ENCODE measurements at regions not wholly inside any gene's neighbourhood (a gene's known extent, or its start where the extent isn't known, plus 50 kb on each side); places are given as distances from the start of the nearest gene placed in this dataset.
"Not testable (repeated sequence)": the region's sequence is repeated elsewhere in the genome, so short reads cannot be mapped to it uniquely, and the experiment has no call there.

DNA sequence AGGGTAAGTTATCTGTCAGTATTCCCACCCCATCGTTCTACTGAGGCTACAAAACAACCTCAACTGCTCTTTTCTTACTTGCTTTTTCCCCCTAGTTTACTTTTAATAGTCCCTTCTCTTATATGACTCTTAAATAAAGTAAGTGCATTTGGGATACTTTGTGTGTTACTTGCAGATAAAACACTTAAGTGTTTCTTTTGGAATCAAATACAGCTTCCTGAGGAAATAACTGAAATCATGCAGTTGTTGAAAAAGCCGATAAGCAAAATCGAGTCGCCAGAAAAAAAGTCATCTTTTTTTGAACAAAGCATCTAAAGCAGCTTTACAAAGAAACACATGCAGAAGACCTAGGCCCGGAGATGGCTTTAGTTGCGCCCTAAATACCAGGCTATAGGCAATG lies 53.5 kb upstream of the EPB41L4A start:
- no peak for DNase-seq

DNA sequence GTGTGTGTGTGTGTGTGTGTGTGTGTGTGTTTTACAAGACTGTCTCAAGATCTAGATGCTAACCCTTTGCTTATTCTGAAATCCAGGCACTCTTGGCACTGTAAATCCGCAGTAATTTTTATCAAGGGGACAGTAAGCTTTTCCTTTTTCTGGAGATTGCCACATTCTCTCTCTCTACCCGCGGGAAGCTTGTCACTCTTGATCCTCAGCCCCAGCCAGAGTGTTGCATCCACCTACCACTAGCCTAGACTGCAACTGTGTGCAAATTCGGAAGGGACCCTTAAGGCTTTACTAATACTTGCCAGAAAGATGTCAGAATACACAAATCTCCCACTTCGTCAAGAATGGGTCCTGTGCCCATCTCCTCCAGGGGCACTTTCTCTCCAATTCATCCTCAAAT lies 54.9 kb upstream of the EPB41L4A start:
- no peak for DNase-seq

DNA sequence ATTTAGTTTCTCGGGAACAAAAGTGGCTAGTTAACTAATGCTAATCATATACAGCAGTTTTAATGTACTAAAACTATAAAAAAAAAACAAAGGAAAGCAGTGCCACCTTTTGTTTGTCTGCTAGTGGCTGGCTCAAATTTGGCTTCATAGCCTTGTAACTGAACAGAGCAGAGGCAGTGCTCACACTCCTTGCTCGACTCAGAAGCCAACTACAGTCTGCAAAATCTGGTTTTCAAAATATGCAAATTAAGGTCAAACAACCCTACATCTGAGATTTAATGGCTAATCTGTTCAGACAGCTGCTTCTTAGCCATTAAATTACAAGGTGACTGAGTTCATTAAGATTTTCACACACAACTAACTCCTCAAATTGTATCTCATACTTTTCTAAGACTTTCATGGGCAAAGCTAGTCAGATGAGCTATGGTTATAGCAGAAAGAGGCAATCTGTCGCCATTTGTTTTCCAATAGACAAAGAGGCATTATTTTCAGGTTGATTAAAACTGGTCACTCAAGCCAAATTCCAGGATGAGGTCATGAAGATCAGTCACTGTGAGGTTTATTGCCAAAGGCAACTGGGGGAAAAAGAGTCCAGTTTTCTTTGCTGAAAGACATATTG lies 56.8 kb upstream of the EPB41L4A start:
- DNase-seq = no peak

DNA sequence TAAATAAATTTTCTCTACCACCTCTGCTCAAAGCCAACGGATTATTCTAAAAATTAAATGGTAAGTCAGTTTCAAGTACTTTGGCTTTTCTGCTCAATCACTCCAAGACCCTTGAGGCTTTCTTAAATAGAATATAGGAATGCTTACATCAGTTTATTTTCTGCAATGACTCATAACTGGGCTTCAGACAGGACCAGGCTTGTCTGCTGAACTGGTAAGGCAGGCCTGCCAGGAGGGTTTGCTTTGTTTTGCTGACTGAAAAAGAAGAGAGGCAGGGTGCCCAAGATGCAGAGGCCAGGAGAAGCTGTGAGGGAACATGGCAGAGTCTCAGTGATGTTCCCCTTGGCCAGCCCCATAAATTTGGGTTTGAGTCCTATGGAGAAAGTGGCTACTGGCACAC lies 60.3 kb upstream of the EPB41L4A start:
- DNase-seq = no peak

DNA sequence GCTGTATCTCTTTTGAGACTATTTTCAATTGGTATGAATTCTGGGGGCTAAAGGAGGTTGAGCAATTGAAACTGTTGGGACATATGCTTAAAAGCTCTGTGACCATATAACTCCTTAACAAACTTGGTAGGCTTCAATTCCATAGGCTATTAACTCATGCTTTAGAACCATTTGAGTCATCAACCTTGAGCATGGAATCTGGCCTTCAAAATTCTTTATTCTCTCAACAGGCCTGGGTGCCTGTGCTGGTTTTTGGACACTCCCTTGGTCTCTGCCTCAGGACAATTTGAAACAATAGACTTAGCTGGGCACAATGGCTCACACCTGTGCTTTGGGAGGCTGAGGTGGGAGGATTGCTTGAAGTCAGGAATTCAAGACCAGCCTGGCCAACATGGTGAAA lies 61.4 kb upstream of the EPB41L4A start:
- no peak for DNase-seq

DNA sequence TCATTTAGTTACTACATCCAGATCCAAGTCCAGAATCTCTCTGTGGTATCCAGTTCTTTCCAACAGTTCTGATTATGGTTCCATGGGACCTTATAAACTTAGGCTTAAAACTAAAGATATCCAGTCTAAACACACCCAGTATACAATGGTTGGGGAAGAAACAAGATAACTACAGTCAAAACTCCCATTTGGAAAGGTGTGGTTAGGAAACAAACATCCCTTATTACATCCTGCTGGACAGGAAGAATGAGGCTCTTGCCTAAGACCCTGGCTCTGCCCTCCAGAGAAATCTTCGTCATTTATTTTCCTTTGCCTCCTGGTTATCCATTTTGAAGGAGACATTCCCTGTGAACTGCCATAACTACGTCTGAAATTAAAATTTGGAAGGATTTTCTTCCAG lies 64.6 kb upstream of the EPB41L4A start:
- DNase-seq = no peak

DNA sequence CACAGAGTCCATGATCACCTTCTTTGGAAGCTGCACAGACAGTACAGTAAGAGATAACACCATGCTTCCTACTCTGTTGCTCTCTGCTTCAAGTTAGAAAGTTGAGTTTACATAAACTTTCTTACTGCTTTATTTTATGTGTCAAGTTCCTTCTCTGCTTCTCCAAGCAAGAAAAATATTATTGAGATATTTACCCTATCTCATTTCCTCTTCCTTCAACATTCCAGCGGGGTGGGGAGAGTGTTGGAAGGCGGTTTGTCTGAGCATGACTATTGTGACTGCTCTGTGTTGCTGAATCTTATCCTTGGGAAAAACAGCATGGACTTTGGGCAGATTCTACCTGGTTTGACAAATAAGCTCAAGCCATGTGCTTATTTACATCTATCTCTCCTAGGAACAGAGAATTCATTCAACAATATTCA lies 66.9 kb upstream of the EPB41L4A start:
- no peak for DNase-seq

DNA sequence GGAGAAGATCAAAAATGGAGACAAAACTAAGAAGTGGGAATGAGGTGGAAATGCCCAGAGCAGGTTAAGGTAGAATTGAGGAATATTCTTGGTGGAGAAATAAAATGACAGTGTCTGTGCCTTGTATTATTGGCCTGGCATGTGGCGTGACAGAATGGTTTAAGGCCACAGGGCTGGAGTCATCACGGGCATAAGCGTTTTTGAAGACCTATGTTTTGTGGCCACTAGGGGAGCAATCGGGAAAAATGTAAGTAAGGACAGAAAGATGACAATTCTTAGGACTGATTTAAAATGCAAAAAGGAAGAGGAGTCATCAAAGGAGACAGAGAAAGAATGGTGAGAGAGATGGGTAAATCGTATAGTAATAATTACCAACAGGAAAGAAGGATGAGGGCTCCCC lies 72.2 kb upstream of the EPB41L4A start:
- DNase-seq = no peak

DNA sequence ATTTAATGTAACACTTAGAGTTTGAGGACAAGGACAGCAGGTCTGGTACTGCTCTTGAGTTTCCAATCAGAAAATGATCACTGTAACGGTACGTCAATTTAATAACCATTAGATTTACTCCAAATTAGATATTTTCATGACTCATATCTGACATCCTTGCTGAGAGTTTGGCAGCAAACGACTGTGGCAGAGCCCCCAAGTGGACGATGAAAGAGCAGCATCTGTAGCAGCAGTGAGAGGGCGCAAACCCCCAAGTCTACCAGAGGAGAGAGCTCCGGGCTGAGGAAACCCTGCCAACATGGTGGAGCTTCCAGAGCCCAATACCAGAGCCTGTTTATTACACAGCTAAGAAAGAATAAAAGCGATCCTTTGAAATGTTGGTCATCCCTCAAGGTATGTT lies 73.2 kb upstream of the EPB41L4A start:
- peak; percentile 37 for DNase-seq

DNA sequence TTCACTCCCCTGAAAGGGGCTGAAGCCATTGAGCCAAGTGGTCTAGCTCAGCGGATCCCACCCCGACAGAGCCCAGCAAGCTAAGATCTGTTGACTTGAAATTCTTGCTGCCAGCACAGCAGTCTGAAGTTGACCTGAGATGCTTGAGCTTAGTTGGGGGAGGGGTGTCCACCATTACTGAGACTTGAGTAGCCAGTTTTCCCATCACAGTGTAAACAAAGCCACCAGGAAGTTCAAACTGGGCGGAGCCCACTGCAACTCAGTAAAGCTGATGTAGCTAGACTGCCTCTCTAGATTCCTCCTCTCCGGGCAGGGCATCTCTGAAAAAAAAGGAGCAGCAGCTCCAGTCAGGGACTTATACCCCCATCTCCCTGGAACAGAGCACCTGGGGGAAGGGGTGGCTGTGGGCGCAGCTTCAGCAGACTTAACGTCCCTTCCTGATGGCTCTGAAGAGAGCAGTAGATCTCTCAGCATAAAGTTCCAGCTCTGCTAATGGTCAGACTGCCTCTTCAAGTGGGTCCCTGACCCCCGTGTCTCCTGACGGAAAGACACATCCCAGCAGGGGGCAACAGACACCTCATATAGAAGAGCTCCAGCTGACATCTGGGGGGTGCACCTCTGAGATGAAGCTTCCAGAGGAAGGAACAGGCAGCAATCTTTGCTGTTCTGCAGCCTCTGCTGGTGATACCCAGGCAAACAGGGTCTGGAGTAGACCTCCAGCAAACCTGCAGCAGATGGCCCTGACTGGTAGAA lies 84.8 kb upstream of the EPB41L4A start:
- not testable (repeated sequence) for DNase-seq

DNA sequence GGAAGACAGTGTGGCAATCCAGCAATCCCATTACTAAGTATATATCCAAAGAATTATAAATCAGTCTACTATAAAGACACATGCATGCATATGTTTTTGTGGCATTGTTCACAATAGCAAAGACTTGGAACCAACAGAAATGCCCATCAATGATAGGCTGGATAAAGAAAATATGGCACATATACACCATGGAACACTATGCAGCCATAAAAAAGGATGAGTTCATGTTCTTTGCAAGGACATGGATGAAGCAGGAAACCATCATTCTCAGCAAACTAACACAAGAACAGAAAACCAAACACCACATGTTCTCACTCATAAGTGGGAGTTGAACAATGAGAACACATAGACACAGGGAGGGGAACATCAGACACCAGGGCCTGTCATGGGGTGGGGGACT lies 90.0 kb upstream of the EPB41L4A start:
- DNase-seq = not testable (repeated sequence)

DNA sequence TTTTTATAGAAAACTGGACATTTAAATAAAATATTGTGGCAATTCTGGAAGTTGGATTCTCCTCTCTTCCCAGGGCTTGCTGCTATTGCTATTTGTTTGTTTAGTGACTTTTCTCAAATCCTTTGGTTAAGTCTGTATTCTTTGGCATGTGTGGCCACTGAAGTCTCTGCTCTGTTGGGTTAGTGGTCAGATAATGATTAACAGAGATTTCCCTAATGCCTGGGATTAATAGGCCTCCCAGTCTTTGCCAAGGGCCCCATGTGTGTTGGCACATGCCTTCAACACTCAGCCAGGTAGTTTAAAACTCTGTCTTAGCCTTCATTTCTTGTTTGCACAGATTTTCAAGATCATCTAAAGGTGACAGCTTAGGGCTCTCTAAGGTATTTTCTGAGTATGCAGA lies 92.8 kb upstream of the EPB41L4A start:
- DNase-seq = no peak

DNA sequence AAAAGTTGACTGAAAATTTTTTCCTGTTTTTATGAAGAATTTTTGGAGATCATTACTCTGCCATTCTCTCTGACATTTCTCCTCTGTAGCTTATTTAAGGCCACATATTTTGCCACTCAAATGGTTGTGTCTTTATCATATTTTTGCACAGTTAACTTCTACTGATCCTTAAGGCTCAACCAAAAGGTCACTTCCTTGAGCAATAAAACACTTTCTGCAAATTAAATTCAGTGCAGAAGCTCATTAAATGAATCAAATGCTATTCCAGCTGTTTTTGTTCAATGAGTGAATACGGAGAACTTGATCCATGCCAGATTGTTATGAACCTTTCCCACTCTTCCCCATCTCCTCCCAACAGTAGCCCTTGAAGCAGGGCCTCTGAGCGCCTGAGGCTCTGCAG lies 93.8 kb upstream of the EPB41L4A start:
- no peak for DNase-seq

DNA sequence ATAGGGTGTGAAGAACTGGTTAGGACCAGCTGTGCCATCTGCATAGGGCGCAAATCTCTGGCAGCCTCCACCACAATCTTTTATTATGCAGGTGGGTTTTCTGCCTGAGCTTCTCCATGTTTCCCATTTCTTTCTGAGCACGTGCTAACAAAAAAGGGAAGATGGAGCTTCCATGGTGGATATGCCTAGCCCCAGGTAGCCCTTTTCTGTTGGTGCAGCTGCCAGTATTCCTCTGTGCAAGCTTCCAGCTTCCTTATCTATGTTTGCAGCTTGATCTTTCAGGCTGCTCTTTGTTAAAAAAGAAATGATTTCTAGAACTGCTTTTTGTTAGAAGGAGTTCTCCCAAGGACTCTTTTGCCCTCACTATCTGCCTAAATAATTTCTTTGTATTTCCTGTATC lies 95.0 kb upstream of the EPB41L4A start:
- no peak for DNase-seq

DNA sequence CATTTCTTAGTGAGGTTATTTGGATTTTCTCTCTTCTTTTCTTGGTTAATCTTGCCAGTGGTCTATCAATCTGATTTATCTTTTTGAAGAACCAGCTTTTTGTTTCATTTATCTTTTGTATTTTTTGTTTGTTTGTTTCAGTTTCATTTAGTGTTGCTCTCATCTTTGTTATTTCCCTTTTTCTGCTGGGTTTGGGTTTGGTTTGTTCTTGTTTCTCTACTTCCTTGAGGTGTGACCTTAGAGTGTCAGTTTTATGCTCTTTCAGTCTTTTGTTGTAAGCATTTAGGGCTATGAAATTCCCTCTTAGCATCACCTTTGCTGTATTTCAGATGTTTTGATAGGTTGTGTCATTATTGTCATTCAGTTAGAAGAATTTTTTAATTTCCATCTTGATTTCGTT lies 101.4 kb upstream of the EPB41L4A start:
- DNase-seq = peak; percentile 46

DNA sequence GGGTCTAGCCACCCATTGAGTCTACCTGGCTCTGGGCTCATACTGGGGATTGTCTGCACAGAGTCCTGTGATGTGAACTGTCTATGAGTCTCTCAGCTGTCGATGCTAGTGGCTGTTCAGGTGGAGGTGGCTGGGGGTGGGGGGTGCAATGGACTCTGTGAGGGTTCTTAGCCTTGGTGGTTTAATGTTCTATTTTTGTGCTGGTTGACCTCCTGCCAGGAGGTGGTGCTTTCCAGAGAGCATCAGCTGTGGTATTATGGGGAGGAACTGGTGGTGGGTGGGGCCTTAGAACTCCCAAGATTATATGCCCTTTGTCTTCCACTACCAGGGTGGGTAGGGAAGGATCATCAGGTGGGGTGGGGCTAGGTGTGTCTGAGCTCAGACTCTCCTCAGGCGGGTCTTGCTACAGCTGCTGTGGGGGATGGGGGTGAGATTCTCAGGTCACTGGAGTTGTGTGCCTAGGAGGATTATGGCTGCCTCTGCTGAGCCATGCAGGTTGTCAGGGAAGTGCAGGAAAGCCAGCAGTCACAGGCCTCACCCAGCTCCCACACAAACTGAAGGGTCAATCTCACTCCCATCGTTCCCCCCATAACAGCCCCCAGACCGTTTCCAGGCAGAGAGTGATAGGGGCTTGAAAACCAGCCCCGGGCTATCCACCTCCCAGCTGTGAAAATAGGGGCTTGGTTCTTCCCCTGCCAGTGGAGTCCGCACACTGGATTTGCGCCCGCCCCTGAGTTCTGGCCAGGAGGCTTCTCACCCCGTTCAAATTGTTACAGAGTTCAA lies 104.0 kb upstream of the EPB41L4A start:
- DNase-seq = not testable (repeated sequence)

DNA sequence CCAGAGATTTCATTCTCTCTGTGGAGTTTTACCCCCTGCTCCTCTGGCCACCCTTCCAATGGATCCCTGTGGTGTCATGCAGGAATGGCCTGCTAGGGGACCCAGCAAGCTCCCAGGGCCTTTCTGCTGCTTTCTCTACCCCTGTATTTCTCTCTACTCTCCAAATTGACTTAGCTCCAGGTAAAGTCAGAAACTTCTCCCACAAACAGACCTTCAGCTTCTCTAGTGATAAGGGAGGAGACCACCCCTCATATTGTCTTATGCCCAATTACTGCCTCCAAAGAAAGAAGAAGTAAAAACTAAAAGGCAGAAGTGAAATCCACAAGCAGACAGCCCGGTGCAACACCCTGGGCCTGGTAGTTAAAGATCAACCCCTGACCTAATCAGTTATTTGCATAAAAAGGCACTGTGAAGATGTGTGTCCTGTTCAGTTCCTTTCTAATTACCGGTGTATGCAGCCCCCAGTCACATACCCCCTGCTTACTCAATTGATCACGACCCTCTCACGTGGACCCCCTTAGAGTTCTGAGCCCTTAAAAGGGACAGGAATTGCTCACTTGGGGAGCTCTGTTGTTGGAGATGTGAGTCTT lies 104.7 kb upstream of the EPB41L4A start:
- peak; percentile 48 for DNase-seq

DNA sequence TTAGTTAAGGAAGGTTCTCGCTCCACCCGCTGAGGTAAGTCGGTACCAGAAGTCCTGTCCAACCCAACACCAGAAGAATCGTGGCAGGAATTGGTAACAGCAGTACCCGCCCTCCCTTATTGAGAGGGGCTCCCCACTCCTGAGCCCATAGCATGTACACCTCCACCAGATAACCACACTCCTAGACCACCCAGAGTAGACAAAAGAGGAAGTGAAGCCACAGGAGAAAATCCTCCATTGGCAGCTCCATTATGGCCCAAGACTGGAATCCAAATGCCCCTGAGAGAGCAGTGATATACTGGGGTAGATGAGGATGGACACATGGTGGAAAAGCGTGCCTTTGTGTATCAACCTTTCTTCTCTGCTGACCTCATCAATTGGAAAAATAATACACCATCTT lies 106.1 kb upstream of the EPB41L4A start:
- DNase-seq = no peak

DNA sequence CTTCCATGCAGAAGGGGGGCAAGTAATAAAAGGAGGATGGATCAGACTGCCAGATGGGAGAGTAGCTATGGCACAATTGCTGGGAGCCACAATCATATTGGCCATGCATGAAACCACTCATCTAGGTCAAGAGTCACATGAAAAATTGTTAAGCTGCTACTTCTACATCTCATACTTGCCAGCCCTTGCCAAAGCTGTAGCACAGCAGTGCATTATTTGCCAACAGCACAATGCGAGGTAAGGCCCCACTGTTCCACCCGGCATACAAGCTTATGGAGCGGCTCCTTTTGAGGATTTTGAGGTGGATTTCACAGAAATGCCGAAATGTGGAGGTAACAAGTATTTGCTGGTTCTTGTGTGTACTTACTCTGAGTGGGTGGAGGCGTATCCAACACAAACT lies 109.9 kb upstream of the EPB41L4A start:
- no peak for DNase-seq

DNA sequence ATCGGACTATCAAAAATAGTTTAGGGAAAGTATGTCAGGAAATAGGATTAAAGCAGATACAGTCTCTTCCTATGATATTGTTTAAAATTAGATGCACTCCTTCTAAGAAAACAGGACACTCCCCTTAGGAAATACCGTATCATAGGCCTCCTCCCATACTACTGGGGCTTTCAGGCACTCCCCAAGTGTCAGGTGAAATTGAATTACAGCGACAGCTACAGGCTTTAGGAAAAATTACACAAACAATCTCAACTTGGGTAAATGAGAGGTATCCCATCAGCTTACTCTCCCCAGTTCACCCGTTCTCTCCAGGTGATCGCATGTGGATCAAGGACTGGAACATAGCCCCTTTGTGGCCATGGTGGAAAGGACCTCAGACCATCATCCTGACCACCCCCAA lies 110.4 kb upstream of the EPB41L4A start:
- peak; percentile 22 for DNase-seq

DNA sequence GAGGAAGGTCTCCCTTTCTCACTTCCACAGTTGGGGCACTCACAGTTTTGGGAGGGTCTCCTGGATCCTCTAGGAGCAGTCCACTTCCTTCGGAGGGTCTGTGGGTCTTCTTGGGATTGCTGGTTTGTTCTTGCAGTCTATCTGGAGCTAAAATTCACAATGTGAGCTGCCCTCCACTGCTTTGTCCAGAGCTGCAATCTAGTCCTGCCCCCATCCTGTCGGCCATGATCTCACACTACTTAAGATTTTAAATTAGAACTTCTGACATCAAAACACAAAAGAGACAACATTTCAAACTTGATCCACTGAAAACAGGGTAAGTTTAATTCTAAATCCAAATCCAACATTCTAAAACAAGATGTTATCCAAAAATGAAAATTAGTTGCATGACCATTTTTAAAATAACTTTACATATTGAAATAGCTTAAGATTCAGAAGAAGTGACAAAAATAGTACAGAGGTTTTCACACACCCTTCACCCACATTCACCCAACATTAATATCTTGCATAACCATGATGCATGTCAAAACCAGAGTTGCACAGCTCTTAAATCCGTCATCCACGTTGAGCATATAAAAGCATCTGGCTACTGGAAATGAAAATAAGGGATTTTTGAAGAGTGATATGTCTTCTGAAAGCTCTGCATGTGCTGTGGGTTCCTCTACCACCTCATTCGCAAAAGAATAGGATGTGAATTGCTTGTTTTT lies 113.7 kb upstream of the EPB41L4A start:
- DNase-seq = peak; percentile 57

DNA sequence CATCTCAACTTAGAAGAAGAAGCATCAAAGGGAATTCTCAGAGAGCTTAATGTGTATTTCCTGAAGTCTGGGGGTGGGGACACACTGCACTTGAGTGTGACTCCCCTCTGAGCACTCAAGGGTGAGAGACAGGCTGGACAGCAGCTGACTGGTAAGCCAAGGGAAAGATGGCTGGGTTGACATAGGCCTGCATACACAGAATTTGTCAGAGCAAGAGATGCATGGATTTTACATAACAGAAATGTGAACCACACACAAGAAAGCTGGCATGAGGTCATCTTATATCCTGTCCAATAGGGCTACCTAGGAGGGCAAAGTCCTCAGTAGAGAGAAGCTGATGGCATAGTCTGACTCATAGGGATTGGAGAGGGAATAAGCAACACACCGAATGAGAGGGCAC lies 114.3 kb upstream of the EPB41L4A start:
- peak; percentile 46 for DNase-seq

DNA sequence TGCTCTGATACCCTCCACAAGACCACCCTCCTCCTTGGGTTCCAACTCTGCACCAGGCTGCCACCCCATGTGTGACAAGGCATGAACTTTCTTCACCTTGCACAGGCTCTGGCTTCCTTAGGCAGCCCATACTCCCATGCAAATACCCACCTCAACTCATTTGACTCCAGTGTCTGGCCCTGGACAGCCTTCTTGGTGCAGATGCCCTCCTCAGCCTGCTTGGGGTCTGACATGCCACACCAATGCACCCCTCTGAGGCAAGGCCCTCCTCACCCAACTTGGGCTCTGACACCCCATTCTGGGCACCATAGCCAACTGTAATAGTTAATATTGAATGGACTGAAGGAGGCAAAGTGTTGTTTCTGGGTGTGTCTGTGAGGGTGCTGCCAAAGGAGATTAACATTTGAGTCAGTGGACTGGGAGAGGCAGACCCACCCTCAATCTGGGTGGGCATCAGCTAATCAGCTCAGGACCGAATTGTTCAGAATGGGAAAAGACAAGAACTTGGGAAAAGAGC lies 115.0 kb upstream of the EPB41L4A start:
- DNase-seq = no peak

Measured in suppressor macrophage treated with lipopolysaccharide for 4 hours (primary cell).